GM12878 (cell line): ENCODE measurements at regions not wholly inside any gene's neighbourhood (a gene's known extent, or its start where the extent isn't known, plus 50 kb on each side); places are given as distances from the start of the nearest gene placed in this dataset.

Experiments
- CHD1 ChIP-seq: IDR thresholded peaks from 2 replicates; pipeline ENCODE4 v1.6.1; 2012; ENCODE audit warnings: low read depth, low read length, improper control_type of control experiment
- POLR2A ChIP-seq: IDR thresholded peaks from 2 replicates; pipeline ENCODE4 v1.6.1; 2011; ENCODE audit warnings: low read depth, mild to moderate bottlenecking, low read length
- RFX5 ChIP-seq: IDR thresholded peaks from 2 replicates; pipeline ENCODE4 v1.6.1; 2011; ENCODE audit warnings: low read depth, low read length, improper control_type of control experiment
- SMC3 ChIP-seq: IDR thresholded peaks from 2 replicates; pipeline ENCODE4 v1.6.1; 2011; ENCODE audit warnings: low read length, improper control_type of control experiment, borderline replicate concordance
- ZBED1 ChIP-seq: IDR thresholded peaks from 2 replicates; pipeline ENCODE4 v1.6.1; 2016; ENCODE audit warnings: borderline replicate concordance
- ZNF687 ChIP-seq: fragments of 450-650 bp; IDR thresholded peaks from 2 replicates; pipeline ENCODE4 v1.6.1; 2017; ENCODE audit warnings: mild to moderate bottlenecking, moderate library complexity
- ZZZ3 ChIP-seq: IDR thresholded peaks from 2 replicates; pipeline ENCODE4 v1.6.1; 2011; ENCODE audit warnings: low read depth; ENCODE audit not compliant: control insufficient read depth, insufficient read length
- TF ChIP-seq, protein P1 (sequence below), 3 experiments: IDR thresholded peaks in 2 of 3; conservative IDR thresholded peaks in 1 of 3; 2 replicates each; pipeline ENCODE4 v1.5.1; 2011; ENCODE audit warnings: low read depth in 3 of 3, low read length in 3 of 3, mild to moderate bottlenecking in 3 of 3, control low read depth in 2 of 3, moderate library complexity in 2 of 3, inconsistent platforms in 1 of 3, mixed read lengths in 1 of 3; ENCODE audit not compliant: control insufficient read depth in 2 of 3, insufficient read depth in 1 of 3; ENCODE audit errors: extremely low read depth in 1 of 3

DNA sequence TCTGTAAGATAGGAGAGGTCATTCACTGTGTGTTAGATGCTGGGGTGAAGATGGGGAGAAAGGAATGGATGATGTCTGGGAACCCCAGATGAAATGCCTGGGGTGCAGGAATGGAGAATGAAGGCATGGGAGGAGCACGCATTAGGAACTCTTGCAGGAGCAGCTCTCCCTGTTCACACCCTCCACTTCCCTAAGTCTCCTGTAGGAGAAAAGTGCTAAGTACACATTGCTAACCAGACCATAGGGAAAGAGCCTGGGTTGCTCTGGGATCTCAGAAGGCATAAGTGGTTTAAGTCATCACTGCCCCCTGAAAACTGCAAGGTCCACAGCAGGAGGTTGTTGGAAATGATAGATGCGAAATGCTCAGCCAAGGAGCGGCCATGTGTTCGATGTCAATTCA lies 163.1 kb downstream of the SEC61B start:
- TF ChIP-seq ZZZ3 (no peak), SMC3 (no peak), ZBED1 (no peak), ZNF687 (no peak), CHD1 (no peak), RFX5 (no peak), POLR2A (no peak)
- TF ChIP-seq, protein P1, sequence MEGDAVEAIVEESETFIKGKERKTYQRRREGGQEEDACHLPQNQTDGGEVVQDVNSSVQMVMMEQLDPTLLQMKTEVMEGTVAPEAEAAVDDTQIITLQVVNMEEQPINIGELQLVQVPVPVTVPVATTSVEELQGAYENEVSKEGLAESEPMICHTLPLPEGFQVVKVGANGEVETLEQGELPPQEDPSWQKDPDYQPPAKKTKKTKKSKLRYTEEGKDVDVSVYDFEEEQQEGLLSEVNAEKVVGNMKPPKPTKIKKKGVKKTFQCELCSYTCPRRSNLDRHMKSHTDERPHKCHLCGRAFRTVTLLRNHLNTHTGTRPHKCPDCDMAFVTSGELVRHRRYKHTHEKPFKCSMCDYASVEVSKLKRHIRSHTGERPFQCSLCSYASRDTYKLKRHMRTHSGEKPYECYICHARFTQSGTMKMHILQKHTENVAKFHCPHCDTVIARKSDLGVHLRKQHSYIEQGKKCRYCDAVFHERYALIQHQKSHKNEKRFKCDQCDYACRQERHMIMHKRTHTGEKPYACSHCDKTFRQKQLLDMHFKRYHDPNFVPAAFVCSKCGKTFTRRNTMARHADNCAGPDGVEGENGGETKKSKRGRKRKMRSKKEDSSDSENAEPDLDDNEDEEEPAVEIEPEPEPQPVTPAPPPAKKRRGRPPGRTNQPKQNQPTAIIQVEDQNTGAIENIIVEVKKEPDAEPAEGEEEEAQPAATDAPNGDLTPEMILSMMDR (IDR thresholded peaks at IDR 0.05 in 2 of 3, conservative IDR thresholded peaks at IDR 0.05 in 1 of 3; ENCODE audit: control insufficient read depth in 2 of 3, extremely low read depth in 1 of 3, insufficient read depth in 1 of 3, low read depth in 3 of 3, low read length in 3 of 3) = no peak
